Left hindlimb (tissue), 1 donor: ENCODE measurements at regions not wholly inside any gene's neighbourhood (a gene's known extent, or its start where the extent isn't known, plus 50 kb on each side); places are given as distances from the start of the nearest gene placed in this dataset.
"Not testable (repeated sequence)": the region's sequence is repeated elsewhere in the genome, so short reads cannot be mapped to it uniquely, and the experiment has no call there.

Experiments used
- DNase-seq: peaks from one replicate; pipeline ENCODE4 v3.0.0-alpha.2; 2018

DNA sequence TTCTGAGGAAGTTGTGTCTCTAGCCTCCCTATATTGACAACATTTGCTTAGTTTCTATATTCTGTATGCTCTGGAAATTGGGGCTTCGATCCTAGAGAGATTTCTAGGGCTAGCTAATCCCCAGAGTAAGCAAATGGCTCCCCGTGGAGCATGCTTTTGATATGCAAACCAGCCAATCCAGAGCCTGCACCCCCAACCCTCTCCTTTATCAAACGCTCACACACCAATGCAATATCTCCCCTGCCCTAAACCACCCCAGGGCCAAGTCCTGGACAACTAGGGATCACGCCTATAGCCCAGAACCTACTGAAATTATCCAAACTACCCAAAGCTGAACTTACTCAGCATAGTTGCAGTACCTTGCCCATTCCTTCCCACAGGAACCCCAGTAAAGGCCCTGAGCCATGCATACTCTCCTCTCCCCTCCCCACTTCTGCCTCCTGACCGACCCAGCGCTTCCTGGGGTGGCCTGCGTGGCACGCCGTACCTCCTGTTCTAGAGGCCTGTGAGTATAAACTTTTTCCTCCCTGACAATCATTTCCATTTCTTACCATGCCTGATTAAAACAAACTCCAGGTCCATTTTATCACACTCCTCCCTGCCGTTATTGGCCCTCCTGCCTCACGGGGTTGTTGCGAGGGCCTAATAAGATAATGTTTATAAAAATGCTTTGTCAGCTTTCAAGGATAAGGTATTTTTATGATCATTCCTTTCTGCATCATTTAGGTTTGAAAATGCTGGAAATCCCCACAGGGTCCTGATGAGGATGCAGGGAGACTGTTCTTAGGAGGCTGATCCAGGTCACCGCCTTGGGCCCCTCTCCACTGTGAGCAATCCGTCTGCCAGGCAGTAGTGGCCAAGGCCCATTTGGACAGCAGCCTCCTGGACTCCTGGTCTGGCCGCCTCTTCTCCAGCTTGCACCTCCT is 102.7 kb downstream of the TENT5C start:
- peak; percentile 57 for DNase-seq

DNA sequence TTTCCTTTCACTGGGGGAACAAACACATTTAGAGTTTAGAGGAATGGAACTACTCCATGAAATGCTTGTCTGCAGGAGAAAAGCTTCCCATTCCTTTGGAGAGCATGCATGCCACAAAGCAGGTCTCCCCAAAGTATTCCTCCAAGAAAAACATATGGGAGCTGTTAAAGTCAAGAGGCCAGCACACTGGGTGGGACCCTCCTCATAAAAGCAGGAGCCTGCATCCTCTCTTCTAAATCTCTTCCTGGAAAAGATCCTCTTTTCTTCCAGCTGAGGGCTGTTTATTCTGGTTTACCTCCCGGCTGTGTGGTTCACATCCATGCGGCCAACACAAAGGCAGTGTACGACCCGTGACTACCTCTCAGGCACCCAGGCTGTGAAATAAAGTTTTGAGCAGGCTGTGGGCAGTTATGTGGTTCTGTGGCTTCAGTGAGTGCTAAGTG is 103.4 kb downstream of the TENT5C start:
- peak; percentile 47 for DNase-seq

DNA sequence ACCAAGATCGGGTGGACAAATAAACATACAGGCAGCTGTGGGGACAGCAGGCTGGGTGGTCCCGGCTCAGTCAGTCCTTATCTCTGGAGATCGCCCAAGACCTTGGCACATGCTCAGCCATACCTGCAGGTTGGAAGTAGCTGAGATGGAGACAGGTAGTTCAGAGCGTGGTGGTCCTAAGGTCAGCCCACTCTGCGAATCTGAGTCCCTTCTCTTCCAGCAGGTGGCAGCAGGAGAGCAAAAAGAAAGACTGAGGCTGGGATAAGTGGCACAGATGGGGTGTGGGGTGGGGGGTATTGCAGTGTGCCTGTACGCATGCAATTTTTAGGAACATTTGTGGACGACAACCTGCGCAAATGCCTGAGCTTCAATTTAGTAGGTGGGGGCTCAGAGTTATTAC is 104.9 kb downstream of the TENT5C start:
- no peak for DNase-seq

DNA sequence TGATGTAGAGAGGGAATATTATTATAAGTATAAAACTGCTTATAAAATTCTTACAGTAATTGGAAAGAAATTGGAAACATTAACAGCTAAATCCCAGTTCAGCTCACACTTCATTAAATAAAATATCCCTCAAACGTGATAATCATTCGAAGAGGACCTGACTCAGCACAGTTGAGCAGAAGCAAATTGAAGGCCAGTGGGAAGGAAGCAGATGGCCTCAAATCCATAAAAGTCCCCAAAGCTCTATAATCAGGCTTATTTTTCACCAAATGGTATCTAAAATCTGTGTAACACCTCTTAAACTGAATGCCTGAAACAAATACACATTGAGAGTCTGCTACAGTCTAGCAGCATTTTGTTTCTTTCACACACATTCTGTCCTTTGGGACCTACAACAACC is 106.8 kb downstream of the TENT5C start:
- no peak for DNase-seq

DNA sequence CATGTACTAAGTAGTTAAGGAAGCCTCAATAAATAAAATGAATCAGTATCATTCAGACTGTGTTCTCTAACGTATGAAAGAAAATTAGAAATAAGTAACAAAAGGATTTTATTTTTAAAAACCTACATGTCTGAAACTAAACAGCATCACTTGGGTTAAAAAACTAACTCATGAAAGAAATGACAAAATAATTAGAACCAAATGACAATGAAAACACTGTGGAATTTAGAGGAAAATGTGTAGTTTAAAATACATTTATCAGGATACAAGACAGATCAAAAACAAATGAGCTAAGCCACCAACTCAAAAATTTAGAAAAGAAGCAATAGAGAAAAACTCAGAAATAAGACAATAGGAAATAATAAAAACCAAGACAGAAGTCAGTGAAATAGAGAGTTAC is 108.7 kb downstream of the TENT5C start:
- DNase-seq: no peak

DNA sequence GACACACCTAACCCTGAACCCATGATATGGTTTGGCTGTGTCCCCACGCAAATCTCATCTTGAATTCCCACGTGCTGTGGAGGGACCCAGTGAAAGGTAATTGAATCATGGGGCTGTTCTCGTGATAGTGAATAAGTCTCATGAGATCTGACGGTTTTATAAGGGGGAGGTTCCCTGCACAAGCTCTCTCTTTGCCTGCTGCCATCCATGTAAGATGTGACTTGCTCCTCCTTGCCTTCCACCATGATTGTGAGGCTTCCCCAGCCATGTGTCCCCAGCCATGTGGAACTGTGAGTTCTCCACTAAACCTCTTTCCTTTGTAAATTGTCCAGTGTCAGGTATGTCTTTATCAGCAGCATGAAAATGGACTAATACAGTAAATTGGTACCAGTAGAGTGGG is 110.2 kb downstream of the TENT5C start:
- not testable (repeated sequence) for DNase-seq

DNA sequence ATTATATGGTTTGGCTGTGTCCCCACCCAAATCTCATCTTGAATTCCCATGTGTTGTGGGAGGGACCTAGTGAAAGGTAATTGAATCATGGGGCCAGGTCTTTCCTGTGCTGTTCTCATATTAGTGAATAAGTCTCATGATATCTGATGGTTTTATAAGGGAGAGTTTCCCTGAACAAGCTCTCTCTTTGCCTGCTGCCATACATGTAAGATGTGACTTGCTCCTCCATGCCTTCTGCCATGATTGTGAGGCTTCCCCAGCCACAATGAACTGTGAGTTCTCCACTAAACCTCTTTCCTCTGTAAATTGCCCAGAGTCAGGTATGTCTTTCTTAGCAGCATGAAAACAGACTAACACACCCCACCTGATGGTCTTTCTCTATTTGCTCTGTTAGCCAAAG is 112.1 kb downstream of the TENT5C start:
- DNase-seq: not testable (repeated sequence)

DNA sequence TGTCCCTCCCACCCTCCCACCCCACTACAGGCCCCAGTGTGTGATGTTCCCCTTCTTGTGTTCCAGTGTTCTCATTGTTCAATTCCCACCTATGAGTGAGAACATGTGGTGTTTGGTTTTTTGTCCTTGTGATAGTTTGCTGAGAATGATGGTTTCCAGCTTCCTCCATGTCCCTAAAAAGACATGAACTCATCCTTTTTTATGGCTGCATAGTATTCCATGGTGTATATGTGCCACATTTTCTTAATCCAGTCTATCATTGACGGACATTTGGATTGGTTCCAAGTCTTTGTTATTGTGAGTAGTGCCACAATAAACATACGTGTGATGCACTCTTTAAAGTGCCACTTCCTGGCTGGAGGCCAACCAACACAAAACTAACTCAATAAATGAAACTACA is 112.7 kb downstream of the TENT5C start:
- DNase-seq: not testable (repeated sequence)

DNA sequence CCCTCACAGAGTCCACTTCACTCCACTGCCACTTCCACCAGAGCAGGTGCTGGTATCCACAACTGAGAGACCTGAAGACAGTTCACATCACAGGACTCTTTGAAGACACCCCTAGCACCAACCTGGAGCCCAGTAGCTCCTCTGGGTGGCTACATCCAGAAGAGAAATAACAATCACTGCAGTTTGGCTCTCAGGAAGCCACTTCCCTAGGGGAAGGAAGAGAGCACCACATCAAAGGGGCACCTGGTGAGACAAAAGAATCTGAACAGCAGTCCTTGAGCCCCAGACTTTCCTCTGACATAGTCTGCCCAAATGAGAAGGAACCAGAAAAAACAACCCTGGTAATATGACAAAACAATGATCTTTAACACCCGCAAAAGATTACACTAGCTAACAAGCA is 113.2 kb downstream of the TENT5C start:
- DNase-seq: no peak

DNA sequence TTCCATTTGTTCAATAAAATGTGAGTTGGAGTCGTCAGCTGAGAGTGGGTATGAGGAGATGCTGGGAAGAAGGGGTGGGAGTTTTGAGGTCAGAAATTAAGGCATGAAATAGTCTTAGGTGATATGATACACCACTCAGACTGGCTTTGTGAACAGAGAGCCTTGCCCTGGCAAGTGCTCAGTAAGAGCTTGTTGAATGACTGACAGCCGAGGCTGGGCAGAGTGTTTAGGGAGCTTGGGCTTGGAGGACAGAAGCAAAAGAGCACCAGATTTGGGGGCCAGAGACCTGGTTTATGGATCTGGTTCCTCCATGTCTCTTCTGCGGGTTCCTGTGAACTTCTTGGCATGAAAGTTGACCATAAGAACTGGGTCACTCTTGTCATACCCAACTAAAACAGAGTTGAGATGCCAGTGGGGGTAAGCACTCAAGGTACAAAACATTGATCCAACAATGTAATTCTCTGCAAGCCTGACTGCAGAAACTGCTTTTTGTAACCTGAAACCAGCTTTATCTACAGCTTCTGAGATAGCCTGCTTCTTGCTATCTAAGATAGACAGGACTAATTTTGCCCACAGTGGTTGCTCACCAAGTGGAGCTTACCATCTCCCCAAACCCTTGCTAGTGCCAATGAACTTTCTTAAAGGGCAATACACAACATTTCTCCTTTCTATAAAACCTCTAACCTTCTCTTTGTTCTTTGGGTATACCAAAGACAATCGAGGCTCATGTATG is 126.4 kb downstream of the TENT5C start:
- DNase-seq: no peak

DNA sequence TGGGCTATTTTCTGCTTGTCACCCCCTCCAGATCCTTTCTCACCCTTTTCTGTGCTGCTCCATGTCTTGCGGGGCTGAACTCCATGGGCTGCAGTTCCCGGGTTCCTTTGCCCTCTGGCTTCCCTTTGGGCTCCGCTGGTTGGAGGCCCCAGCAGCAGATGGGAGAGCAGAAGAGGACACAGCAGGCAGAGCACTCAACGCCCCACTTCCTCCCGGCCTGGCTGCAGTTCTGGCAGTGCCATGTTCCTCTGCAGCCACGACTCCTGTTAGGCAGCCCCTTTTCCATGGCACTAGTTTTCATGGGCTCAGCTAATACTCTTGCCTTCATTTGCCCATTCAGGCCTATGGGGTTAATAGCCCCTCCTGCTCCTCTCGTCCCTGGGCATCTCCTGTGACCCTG is 127.1 kb downstream of the TENT5C start:
- DNase-seq: no peak

DNA sequence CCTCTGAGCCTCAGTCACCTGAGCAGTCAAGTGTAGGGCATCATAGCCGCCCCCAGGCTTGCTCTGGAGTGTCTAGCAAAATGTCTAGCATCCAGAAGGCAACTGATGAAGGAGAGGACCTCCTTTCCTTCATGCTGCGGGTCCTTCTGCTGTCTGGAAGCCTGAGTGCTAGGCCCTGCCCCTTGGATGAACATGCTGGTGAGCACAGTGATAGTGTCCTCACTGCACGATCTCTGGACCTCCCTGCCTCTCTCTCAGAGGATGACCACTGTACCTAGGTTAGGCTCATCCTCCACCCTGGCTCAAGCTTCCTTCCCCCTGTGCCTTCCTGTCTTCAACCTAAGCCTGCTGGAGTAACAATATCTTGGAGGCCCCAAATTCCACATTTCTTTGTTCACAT is 128.6 kb downstream of the TENT5C start:
- DNase-seq: no peak

DNA sequence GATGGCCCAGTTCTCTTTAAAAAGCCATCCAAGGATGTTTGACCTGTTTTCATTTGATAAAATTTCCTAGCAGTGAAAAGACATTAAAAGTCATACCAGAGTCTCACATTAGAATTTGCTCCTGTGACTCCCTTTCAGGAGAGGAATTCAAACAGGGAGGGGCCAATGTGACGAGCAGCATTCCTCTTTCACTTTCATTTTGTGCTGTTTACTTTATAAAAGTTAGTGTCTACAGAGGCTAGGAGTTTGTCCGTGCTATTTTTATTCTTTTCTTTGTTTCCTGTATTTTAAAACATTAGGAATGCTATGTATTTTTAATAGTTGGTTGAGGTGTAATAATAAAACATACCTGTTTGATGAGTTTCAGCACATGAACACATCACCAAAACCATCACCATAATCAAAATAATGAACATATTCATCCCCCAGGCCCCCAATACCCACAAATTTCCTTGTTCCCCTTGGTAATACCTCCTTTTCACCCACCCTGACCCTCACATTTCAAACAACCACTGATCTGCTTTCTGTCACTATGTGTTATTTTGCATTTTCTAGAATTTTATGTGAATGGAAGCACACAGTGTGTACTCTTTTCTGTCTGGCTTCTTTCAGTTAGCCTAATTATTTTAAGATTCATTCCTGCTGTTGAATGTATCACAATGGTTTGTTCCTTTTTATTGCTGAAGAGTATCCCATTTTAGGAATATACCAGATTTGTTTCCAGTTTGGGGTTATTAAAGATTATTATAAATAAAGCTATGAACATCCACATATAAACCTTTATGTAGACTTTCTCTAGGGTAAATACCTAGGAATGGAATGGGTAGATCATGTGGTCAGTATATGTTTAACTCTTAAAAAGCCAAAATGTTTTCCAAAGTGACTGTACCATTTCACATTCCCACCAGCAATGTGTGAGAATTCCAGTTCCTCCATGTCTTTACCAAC is 129.5 kb downstream of the TENT5C start:
- DNase-seq: no peak

DNA sequence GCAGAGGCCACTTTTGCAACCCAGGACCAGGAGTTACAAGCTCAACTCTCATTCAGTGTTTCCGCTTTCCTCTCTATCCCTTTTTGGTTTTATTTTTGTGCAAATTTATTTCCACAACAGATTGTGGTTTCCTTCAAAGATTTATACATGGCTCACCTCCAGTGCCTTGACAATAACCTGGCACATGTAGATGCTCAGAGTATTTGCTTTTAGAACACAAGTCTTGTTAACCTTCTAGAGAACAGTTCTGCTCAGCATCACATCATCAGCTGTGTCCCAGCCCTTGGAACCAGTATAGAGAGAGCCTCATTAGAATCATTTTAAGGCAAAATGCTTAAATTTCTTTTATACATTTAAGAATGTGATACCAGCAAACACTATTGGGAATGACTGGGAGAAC is 133.7 kb downstream of the TENT5C start:
- DNase-seq: no peak

DNA sequence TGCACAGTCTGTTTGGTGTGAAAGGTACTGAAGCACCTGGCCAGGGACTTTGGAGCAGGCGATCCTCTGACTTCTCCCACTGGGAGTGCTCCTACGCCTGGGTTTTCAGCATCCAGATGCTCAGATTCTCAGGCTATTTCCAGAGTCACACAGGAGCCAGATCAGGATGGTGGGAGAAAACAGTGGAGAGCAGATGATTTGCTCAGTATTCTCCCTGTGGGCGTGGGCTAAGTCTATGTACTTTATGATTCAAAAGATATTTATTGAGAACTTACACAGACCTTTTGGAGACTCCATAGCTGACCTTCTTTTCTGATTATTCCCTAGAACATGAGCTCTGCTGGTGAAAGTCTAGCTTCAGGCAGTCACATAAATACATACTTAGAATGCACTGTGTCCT is 134.6 kb downstream of the TENT5C start:
- DNase-seq: no peak

DNA sequence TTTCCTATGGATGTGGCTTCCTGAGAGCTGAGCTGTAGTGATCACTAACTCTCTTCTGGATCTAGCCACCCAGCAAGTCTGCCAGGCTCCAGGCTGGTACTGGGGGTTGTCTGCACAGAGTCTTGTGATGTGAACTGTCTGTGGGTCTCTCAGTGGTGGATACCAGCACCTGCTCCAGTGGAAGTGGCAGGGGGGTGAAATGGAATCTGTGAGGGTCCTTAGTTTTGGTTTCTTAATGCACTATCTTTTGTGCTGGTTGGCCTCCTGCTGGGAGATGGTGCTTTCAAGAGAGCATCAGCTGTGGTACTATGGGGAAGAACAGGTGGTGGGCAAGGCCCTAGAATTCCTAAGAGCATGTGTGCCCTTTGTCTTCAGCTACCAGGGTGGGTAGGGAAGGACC is 140.7 kb downstream of the TENT5C start:
- not testable (repeated sequence) for DNase-seq

DNA sequence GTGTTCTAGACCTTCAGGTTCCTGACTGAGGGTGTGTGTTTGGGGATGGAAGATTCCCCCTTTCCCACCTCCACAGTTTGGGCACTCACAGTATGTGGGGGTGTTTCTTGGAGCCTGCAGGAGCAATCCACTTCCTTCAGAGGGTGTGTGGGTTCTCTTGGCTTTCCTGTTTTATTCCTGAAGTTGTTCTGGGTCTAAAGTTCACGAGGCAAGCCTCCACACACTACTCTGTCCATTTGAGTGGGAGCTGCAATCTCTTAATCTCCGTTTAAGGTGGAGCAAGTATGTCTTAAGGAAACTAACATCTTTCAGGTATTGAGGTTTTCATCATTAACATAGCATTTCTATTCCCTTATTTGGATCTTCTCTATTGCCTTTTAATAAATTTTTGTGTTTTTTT is 141.8 kb downstream of the TENT5C start:
- no peak for DNase-seq

DNA sequence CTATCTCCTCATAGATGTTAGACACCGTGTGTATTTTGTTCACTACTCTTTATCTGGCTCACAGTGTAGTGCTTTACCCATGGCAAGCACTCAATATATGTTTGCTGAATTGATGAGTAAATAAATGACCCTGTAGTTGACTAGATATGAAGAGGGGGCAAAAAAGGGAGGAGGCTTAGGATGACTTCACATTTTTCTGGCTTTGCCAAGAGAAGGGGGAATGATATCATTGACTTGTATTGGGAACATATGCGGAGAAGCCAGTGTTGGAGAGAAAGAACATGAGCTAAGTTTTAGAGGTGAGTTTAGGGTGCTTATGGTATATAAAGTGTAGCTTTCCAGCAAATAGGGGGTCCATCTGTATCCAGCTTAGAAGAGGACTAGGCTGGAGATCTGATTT is 145.5 kb downstream of the TENT5C start:
- no peak for DNase-seq

DNA sequence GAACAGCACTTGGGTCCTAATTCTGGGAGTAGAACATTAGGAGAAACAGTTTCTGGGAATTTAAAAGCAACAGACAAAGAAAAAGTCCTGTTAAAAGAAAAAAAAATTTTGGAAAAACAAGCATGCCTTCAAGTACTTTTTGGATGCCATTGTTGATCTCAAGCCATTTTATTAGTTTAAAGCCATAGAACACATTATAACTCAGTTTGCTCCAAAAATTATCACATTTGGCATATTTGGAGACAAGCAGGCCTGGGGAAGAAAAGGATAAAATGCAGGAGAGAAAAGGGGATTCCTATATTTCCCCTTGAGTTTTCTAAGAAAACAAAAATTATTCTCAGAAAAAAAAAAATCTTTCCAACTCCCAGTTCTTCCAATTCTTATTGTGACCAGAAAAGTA is 146.8 kb downstream of the TENT5C start:
- DNase-seq: no peak

DNA sequence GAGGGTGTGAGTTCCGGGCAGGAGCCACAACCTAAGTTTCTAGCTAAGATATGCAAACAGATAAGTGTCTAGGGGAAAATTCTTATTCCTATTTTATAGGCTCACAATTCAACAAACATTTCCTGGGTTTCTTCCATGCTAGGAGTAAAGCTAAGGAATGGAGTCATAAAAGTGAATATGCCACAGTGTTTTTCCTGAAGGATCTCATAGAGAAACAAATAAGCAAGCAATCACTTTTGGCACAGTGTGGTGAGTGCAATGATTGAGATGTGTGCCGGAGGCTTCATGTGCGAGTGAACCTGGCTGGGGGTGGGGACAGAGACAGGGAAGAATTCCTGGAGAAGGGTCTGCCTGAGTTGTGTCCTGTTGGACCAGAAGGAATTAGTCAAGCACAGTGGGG is 147.4 kb downstream of the TENT5C start:
- DNase-seq: no peak

DNA sequence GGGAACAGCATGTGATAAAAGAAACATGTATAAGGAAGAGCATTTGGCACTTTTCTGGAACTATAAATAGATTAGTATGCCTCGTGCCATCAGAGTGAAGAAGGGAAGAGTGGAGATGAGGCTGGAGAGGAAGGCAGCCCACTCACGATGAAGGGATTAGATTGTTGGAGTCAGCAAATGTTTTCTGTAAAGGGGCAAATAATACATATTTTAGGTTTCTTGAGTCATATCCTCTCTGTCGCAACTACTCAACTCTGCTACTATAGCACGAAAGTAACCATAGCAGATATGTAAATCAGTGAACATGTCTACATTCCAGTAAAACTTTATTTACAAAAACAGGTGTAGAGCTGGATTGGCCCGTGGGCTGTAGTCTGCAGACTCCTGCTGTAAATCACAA is 147.8 kb downstream of the TENT5C start:
- no peak for DNase-seq

DNA sequence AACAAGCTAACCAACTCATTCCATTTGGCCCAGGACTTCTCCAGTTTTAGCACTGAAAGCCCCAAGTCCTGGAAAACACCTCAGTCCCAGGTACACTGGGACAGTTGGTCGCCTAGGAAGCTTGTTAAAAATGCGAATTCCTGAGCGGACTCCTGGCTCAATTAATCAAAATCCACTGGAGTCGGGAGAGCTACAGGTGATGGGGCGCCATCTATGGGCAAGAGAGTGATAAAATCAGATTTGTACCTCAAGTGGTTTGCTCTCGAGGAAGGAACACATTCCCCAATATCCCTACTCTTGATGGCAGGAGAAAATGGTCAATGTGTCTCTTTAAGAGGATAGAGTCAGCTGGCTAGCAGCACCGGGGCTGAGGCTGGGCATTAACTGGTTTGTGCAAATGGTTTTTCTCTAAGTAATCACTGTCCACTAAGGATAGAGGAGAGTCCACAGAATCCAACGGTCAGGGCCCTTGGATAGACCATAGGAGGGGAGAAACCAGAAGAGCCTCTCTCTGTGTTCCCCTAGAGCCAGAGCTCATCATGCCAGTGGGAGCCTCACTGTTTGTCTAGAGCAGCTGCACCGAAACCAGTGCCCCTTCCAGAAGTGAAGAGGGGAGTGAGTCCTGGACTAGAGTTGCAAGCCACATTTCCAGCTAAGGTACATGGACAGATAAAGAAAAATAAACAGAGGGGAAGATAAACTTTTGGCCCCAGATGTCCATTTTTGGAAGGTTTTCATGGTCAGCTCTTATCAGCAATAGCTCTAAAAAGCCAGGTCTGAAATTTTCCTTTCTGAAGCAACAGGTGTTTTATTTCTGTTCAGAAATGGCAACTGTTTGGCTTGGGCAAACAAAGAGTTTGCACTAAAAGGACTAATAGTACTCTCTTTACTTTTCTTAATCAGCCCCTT is 148.5 kb downstream of the TENT5C start:
- DNase-seq: peak; percentile 53
